ENCODE measurements at regions not wholly inside any gene's neighbourhood (a gene's known extent, or its start where the extent isn't known, plus 50 kb on each side); places are given as distances from the start of the nearest gene placed in this dataset.

DNA sequence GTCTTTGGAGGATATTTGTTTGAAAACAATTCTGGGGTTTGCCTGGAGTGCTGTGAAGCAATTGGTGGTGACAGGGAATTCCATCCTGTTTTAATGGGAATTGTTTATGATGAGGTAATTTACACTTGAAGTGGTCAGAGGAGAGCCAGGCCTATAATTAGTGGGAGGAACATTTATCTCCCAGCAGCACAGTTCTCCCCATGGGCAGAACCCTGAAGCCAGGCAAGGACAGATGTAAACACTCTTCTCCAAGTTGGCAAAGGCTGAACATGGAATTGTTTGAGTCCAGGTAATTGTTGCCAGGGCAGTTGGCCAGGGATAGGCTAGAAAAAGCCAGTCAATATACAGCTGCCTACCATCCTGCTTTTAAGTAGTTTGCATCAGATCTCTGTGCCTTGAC is 789.7 kb downstream of the FRK start:
- POLR2A ChIA-PET = no interaction called here
- Histone ChIP-seq H3K9ac (ENCODE audit: insufficient read depth in 1 of 2, low read depth in 2 of 2, low read length in 2 of 2) (no peak overlapping the region), H2AFZ (ENCODE audit: low read depth, low read length) (no peak overlapping the region), H3K36me3 (ENCODE audit: control insufficient read depth, insufficient read depth, low read length) (no peaks in the 10 kb centered on the region), H3K9me1 (ENCODE audit: control insufficient read depth, insufficient read depth, low read length) (no peaks in the 10 kb centered on the region), H3K4me2 (ENCODE audit: insufficient read depth, low read length) (no peak overlapping the region), H3K79me2 (ENCODE audit: control insufficient read depth, insufficient read depth, low read length) (no peaks in the 10 kb centered on the region), H3K27ac (ENCODE audit: extremely low read depth, low read depth, low read length) (no peak overlapping the region), H3K4me1 (replicated peaks in 1 of 2; ENCODE audit: control insufficient read depth in 2 of 2, insufficient read depth in 2 of 2, low read length in 2 of 2) (no peaks in the 10 kb centered on the region), H4K20me1 (replicated peaks; ENCODE audit: control insufficient read depth, insufficient read depth, low read length) (no peaks in the 10 kb centered on the region), H3K27me3 (ENCODE audit: control insufficient read depth in 2 of 2, insufficient read depth in 2 of 2, low read length in 2 of 2) (no peaks in the 10 kb centered on the region), H3K9me3 (replicated peaks; ENCODE audit: control insufficient read depth, insufficient read depth, low read depth, low read length) (no peaks in the 10 kb centered on the region), H3K4me3 (no peak overlapping the region)
- TF ChIP-seq, protein P1, sequence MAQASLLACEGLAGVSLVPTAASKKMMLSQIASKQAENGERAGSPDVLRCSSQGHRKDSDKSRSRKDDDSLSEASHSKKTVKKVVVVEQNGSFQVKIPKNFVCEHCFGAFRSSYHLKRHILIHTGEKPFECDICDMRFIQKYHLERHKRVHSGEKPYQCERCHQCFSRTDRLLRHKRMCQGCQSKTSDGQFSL (CRISPR knock-in tag; IDR thresholded peaks at IDR 0.05) = no peak
- TF ChIP-seq, protein P1 (tag; IDR thresholded peaks at IDR 0.05) = no peak
- TF ChIP-seq, protein P2, sequence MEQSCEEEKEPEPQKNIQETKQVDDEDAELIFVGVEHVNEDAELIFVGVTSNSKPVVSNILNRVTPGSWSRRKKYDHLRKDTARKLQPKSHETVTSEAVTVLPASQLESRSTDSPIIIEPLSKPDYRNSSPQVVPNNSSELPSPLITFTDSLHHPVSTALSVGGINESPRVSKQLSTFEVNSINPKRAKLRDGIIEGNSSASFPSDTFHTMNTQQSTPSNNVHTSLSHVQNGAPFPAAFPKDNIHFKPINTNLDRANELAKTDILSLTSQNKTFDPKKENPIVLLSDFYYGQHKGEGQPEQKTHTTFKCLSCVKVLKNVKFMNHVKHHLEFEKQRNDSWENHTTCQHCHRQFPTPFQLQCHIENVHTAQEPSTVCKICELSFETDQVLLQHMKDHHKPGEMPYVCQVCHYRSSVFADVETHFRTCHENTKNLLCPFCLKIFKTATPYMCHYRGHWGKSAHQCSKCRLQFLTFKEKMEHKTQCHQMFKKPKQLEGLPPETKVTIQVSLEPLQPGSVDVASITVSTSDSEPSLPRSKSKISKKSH (CRISPR knock-in tag; IDR thresholded peaks at IDR 0.05) = no peak
- intact Hi-C loops (cut with micrococcal nuclease) = no loop called here
- DNase-seq (ENCODE audit: extremely low read depth in 1 of 4, low spot score in 3 of 4) = no peak
- no peak for FAIRE-seq
- ATAC-seq = no peak
- no TSS peak for BruUV-seq (replicated peaks)
- CTCF ChIA-PET (ENCODE audit: low intra/inter-chr PET ratio) = no interaction called here
- in situ Hi-C loops (cut with MboI) = no loop called here

DNA sequence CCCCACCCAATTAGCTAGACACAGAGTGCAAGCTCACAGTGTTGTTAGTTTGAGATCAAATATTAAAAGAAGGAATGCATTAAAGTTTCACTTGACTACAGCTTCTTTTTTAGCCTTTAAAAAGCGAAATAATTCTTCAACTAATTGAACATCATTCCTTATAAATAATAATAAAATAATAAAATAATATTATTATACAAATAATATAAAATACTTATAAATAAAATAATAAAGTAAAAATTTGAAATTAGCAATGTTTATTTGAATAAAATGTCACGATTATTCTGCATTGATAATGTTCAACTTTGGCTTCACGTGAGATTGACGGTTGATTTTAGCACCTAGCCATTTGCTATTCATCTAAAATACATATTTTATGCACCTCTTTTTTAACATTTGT is 819.3 kb downstream of the FRK start:
- H3K9ac ChIP-seq (ENCODE audit: insufficient read depth in 1 of 2, low read depth in 2 of 2, low read length in 2 of 2) = no peak overlapping the region
- H4K20me1 ChIP-seq (replicated peaks; ENCODE audit: control insufficient read depth, insufficient read depth, low read length) = no peaks in the 10 kb centered on the region
- BruUV-seq (replicated peaks) = no TSS peak
- no peaks in the 10 kb centered on the region for H3K4me1 ChIP-seq (replicated peaks in 1 of 2; ENCODE audit: control insufficient read depth in 2 of 2, insufficient read depth in 2 of 2, low read length in 2 of 2)
- ChIA-PET POLR2A (no interaction called here), CTCF (ENCODE audit: low intra/inter-chr PET ratio) (no interaction called here)
- no peaks in the 10 kb centered on the region for H3K36me3 ChIP-seq (ENCODE audit: control insufficient read depth, insufficient read depth, low read length)
- H3K4me2 ChIP-seq (ENCODE audit: insufficient read depth, low read length) = no peak overlapping the region
- DNase-seq (ENCODE audit: extremely low read depth in 1 of 4, low spot score in 3 of 4) (no peak), FAIRE-seq (no peak), ATAC-seq (no peak)
- WGBS (ENCODE audit: insufficient coverage, low coverage, missing lambda C conversion rate) = 1% methylated on average over 4 of the region's 4 CpGs
- no peak overlapping the region for H3K4me3 ChIP-seq
- no peak overlapping the region for H3K27ac ChIP-seq (ENCODE audit: extremely low read depth, low read depth, low read length)
- no peaks in the 10 kb centered on the region for H3K27me3 ChIP-seq (ENCODE audit: control insufficient read depth in 2 of 2, insufficient read depth in 2 of 2, low read length in 2 of 2)
- no peak overlapping the region for H2AFZ ChIP-seq (ENCODE audit: low read depth, low read length)
- no peaks in the 10 kb centered on the region for H3K79me2 ChIP-seq (ENCODE audit: control insufficient read depth, insufficient read depth, low read length)
- no peaks in the 10 kb centered on the region for H3K9me3 ChIP-seq (replicated peaks; ENCODE audit: control insufficient read depth, insufficient read depth, low read depth, low read length)
- in situ Hi-C loops (cut with MboI) (no loop called here), intact Hi-C loops (cut with micrococcal nuclease) (no loop called here)
- H3K9me1 ChIP-seq (ENCODE audit: control insufficient read depth, insufficient read depth, low read length) = no peaks in the 10 kb centered on the region
- TF ChIP-seq ZNF324 (CRISPR knock-in tag; IDR thresholded peaks at IDR 0.05) = no peak
- no peak for TF ChIP-seq WHSC1 (IDR thresholded peaks at IDR 0.05; ENCODE audit: low read length)
- no peak for TF ChIP-seq LEF1 (IDR thresholded peaks at IDR 0.05)
- no peak for TF ChIP-seq RFX1 (IDR thresholded peaks at IDR 0.05)
- TF ChIP-seq MEF2A (IDR thresholded peaks at IDR 0.05; ENCODE audit: control insufficient read depth, low read depth, low read length) = no peak
- no peak for TF ChIP-seq TAF9B (IDR thresholded peaks at IDR 0.05; ENCODE audit: partially characterized antibody)
- no peak for TF ChIP-seq ZNF561 (CRISPR knock-in tag; conservative IDR thresholded peaks at IDR 0.05)
- no peak for TF ChIP-seq IFI16 (CRISPR knock-in tag; IDR thresholded peaks at IDR 0.05)
- TF ChIP-seq, protein P3, sequence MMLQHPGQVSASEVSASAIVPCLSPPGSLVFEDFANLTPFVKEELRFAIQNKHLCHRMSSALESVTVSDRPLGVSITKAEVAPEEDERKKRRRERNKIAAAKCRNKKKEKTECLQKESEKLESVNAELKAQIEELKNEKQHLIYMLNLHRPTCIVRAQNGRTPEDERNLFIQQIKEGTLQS (IDR thresholded peaks at IDR 0.05) = no peak
- TF ChIP-seq, protein P3 (CRISPR knock-in tag; conservative IDR thresholded peaks at IDR 0.05) = no peak
- no peak for TF ChIP-seq TOE1 (IDR thresholded peaks at IDR 0.05; ENCODE audit: borderline replicate concordance)
- no peak for TF ChIP-seq TOE1 (CRISPR knock-in tag; IDR thresholded peaks at IDR 0.05; ENCODE audit: borderline replicate concordance, low read depth)
- no peak for TF ChIP-seq ARHGAP35 (IDR thresholded peaks at IDR 0.05; ENCODE audit: partially characterized antibody)

All from K562 (cell line).